K562 (cell line): ENCODE measurements at regions not wholly inside any gene's neighbourhood (a gene's known extent, or its start where the extent isn't known, plus 50 kb on each side); places are given as distances from the start of the nearest gene placed in this dataset.
A peak's percentile ranks its signal among the peaks of the same experiment; 100 is the strongest.

Source experiments
- ATAC-seq: fragments of 200-7000 bp; cut with Tn5 transposase; 3 replicates; pipeline ENCODE4 v1.9.1; 2020; ENCODE audit warnings: moderate library complexity
- BruUV-seq: library from RNA; stranded (reverse); fragments of 400-500 nt; replicated peaks from 2 replicates; lab custom pipeline; 2021; lab: Mats Ljungman, UMichigan
- CTCF ChIA-PET: fragments of 300-600 bp; formaldehyde crosslinking; extraction: SDS; loops from one replicate; lab custom pipeline; 2021; ENCODE audit warnings: low intra/inter-chr PET ratio; lab: Yijun Ruan, JAX
- POLR2A ChIA-PET: fragments of 300-600, 350-650 bp; sonication (Branson Sonifier 250); formaldehyde crosslinking; extraction: SDS; loops from one replicate; lab custom pipeline; 2021; ENCODE audit warnings: antibody characterized with exemption, inconsistent platforms; lab: Yijun Ruan, JAX
- DNase-seq, 4 experiments: peaks; one replicate each; pipeline versions ENCODE4 v3.0.0 to v3.0.0-alpha.2; 2011 to 2018; ENCODE audit warnings: low spot score in 3 of 4, mixed read lengths in 3 of 4; ENCODE audit errors: extremely low read depth in 1 of 4
- FAIRE-seq: peaks from 2 replicates; lab custom pipeline; 2011; peaks lifted over from hg19 to GRCh38; lab: Jason Lieb, UNC
- H2AFZ ChIP-seq: 2 replicates; pipeline ENCODE4 v1.6.0; 2011; ENCODE audit warnings: low read depth, low read length, control low read depth, inconsistent platforms
- H3K27ac ChIP-seq: fragments of 200-600 bp; 3 replicates; pipeline ENCODE4 v1.8.0; 2011; ENCODE audit warnings: low read depth, mild to moderate bottlenecking, control low read depth, inconsistent platforms, low read length, moderate library complexity, mixed read lengths; ENCODE audit errors: extremely low read depth
- H3K27me3 ChIP-seq, 2 experiments: fragments of 300-600 bp in 1 of 2; 2 replicates in 1 of 2; 3 replicates in 1 of 2; pipeline versions ENCODE4 v1.6.0 to v1.8.0; 2011; ENCODE audit warnings: inconsistent platforms in 2 of 2, low read length in 2 of 2, mild to moderate bottlenecking in 1 of 2, mixed read lengths in 1 of 2, moderate library complexity in 1 of 2; ENCODE audit not compliant: control insufficient read depth in 2 of 2, insufficient read depth in 2 of 2
- H3K36me3 ChIP-seq: fragments of 300-600 bp; 3 replicates; pipeline ENCODE4 v1.8.0; 2011; ENCODE audit warnings: mild to moderate bottlenecking, low read length, inconsistent platforms; ENCODE audit not compliant: control insufficient read depth, insufficient read depth
- H3K4me1 ChIP-seq, 2 experiments: fragments of 200-600 bp in 1 of 2; replicated peaks in 1 of 2; 2 replicates in 1 of 2; 3 replicates in 1 of 2; pipeline versions ENCODE4 v1.5.1 to v1.8.0; 2011; ENCODE audit warnings: inconsistent platforms in 2 of 2, low read length in 2 of 2, mild to moderate bottlenecking in 1 of 2, mixed read lengths in 1 of 2, moderate library complexity in 1 of 2; ENCODE audit not compliant: control insufficient read depth in 2 of 2, insufficient read depth in 2 of 2
- H3K4me2 ChIP-seq: 2 replicates; pipeline ENCODE4 v1.6.1; 2011; ENCODE audit warnings: low read length, control low read depth, inconsistent platforms, mixed read lengths; ENCODE audit not compliant: insufficient read depth
- H3K4me3 ChIP-seq: fragments of 200-600 bp; sonication (generic), shearing (Covaris generic); 2 replicates; pipeline ENCODE4 v1.5.1; 2016; ENCODE audit warnings: control low read depth, inconsistent platforms
- H3K79me2 ChIP-seq: fragments of 200-600 bp; 3 replicates; pipeline ENCODE4 v1.8.0; 2011; ENCODE audit warnings: low read length, inconsistent platforms; ENCODE audit not compliant: control insufficient read depth, insufficient read depth
- H3K9ac ChIP-seq, 2 experiments: 2 replicates each; pipeline versions ENCODE4 v1.6.0 to v1.6.1; 2011; ENCODE audit warnings: low read depth in 2 of 2, low read length in 2 of 2, control low read depth in 1 of 2, inconsistent platforms in 1 of 2, mild to moderate bottlenecking in 1 of 2, mixed read lengths in 1 of 2; ENCODE audit not compliant: insufficient read depth in 1 of 2
- H3K9me1 ChIP-seq: one replicate; pipeline ENCODE4 v1.6.0; 2011; ENCODE audit warnings: inconsistent platforms, mild to moderate bottlenecking, low read length, moderate library complexity; ENCODE audit not compliant: control insufficient read depth, insufficient read depth
- H3K9me3 ChIP-seq: replicated peaks from 2 replicates; pipeline ENCODE4 v1.5.1; 2011; ENCODE audit warnings: low read depth, low read length, inconsistent platforms; ENCODE audit not compliant: control insufficient read depth, insufficient read depth
- H4K20me1 ChIP-seq: replicated peaks from 2 replicates; pipeline ENCODE4 v1.6.1; 2011; ENCODE audit warnings: low read length, inconsistent platforms, mixed read lengths; ENCODE audit not compliant: control insufficient read depth, insufficient read depth
- CCAR2 ChIP-seq: fragments of 200-400 bp; formaldehyde crosslinking; IDR thresholded peaks from 2 replicates; pipeline ENCODE4 v1.6.1; 2017; ENCODE audit warnings: mild to moderate bottlenecking, low read depth, low read length
- FIP1L1 ChIP-seq: fragments of 200-400 bp; formaldehyde crosslinking; IDR thresholded peaks from 2 replicates; pipeline ENCODE4 v1.6.1; 2018; ENCODE audit warnings: mild to moderate bottlenecking, low read depth, low read length; ENCODE audit not compliant: poor library complexity, severe bottlenecking
- PHF20 ChIP-seq: fragments of 450-650 bp; IDR thresholded peaks from 2 replicates; pipeline ENCODE4 v1.6.1; 2018; ENCODE audit not compliant: partially characterized antibody
- SLC30A9 ChIP-seq: fragments of 250-450 bp; sonication (Bioruptor Pico); IDR thresholded peaks from 2 replicates; pipeline ENCODE4 v1.8.0; 2022; ENCODE audit warnings: mild to moderate bottlenecking, moderate library complexity
- ZBTB26 ChIP-seq: fragments of 450-650 bp; formaldehyde crosslinking; IDR thresholded peaks from 2 replicates; pipeline ENCODE4 v1.4.0; 2022; ENCODE audit warnings: missing genetic modification characterization
- ZFPM2 ChIP-seq: fragments of 250-450 bp; sonication (Bioruptor Pico); IDR thresholded peaks from 2 replicates; pipeline ENCODE4 v1.5.1; 2022; ENCODE audit warnings: mild to moderate bottlenecking
- ZNF121 ChIP-seq: sonication (generic); formaldehyde crosslinking; conservative IDR thresholded peaks from 2 replicates; pipeline ENCODE4 v1.8.0; 2022; ENCODE audit warnings: missing genetic modification reagents
- ZNF445 ChIP-seq: fragments of 250-450 bp; sonication (Bioruptor Pico); IDR thresholded peaks from 2 replicates; pipeline ENCODE4 v1.4.0; 2020; ENCODE audit warnings: low read depth, mild to moderate bottlenecking, moderate library complexity
- WGBS: fragments of 100-300 bp; shearing (Covaris generic); methylation state at CpG from one replicate; pipeline ENCODE4 v1.1.6; 2016; ENCODE audit warnings: low coverage, mixed read lengths; ENCODE audit not compliant: insufficient coverage; ENCODE audit errors: missing lambda C conversion rate; 5-methylcytosine and 5-hydroxymethylcytosine counted together
- in situ Hi-C: fragments of 300-500 bp; cut with MboI; formaldehyde crosslinking; loops from 4 replicates; pipeline ENCODE4 v1.15.0; 2018; ENCODE audit warnings: inconsistent platforms, mixed read lengths
- intact Hi-C: fragments of 100-400 bp; cut with micrococcal nuclease; formaldehyde crosslinking; loops from 2 replicates; pipeline ENCODE4 v1.14.2; 2022
- TF ChIP-seq, protein P1 (sequence below), 3 experiments: IDR thresholded peaks in 2 of 3; conservative IDR thresholded peaks in 1 of 3; 2 replicates each; pipeline ENCODE4 v1.5.1; 2011 to 2012; ENCODE audit warnings: low read length in 3 of 3, mild to moderate bottlenecking in 3 of 3, control low read depth in 2 of 3, improper control_type of control experiment in 1 of 3, inconsistent platforms in 1 of 3, low read depth in 1 of 3, mixed read lengths in 1 of 3, moderate library complexity in 1 of 3; ENCODE audit not compliant: insufficient read depth in 2 of 3

DNA sequence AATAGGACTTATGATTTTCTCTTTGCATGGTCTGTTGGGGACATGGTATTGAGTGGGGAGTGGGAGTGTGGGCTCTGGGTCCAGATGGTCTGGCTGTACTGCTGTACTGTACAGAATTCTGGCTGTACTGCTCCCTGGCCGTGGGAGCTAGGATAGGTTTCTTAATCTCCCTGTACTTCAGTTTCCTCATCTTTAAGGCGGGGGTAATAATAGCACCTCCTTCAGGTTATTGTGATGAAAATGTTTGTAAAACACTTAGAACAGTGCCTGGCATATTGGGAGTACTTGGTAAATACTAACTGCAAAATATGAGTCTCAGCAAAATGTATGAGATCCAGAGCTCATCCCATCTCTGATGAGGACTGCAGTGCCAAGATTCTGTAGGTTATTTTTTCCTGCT lies 198.6 kb downstream of the KIF18A start:
- H3K9ac ChIP-seq = no peak overlapping the region
- no peaks in the 10 kb centered on the region for H3K4me1 ChIP-seq
- H3K36me3 ChIP-seq = no peaks in the 10 kb centered on the region
- BruUV-seq = no TSS peak
- intact Hi-C loops = no loop called here
- no peak for FAIRE-seq
- H4K20me1 ChIP-seq = no peaks in the 10 kb centered on the region
- CTCF ChIA-PET = no interaction called here
- in situ Hi-C loops = no loop called here
- no peak overlapping the region for H3K4me3 ChIP-seq
- H3K9me3 ChIP-seq = no peaks in the 10 kb centered on the region
- ATAC-seq = no peak
- 0% methylated on average over 2 of the region's 2 CpGs for WGBS
- H3K4me2 ChIP-seq = no peak overlapping the region
- H3K9me1 ChIP-seq = no peaks in the 10 kb centered on the region
- POLR2A ChIA-PET = no interaction called here
- H3K79me2 ChIP-seq = no peaks in the 10 kb centered on the region
- no peak overlapping the region for H3K27ac ChIP-seq
- no peak overlapping the region for H2AFZ ChIP-seq
- peak in 1 of 4 experiments; percentile 1 for DNase-seq
- TF ChIP-seq ZNF445 (CRISPR knock-in tag) = no peak
- no peak for TF ChIP-seq CCAR2
- no peak for TF ChIP-seq FIP1L1
- TF ChIP-seq ZNF121 (CRISPR knock-in tag) = no peak
- TF ChIP-seq, protein P1, sequence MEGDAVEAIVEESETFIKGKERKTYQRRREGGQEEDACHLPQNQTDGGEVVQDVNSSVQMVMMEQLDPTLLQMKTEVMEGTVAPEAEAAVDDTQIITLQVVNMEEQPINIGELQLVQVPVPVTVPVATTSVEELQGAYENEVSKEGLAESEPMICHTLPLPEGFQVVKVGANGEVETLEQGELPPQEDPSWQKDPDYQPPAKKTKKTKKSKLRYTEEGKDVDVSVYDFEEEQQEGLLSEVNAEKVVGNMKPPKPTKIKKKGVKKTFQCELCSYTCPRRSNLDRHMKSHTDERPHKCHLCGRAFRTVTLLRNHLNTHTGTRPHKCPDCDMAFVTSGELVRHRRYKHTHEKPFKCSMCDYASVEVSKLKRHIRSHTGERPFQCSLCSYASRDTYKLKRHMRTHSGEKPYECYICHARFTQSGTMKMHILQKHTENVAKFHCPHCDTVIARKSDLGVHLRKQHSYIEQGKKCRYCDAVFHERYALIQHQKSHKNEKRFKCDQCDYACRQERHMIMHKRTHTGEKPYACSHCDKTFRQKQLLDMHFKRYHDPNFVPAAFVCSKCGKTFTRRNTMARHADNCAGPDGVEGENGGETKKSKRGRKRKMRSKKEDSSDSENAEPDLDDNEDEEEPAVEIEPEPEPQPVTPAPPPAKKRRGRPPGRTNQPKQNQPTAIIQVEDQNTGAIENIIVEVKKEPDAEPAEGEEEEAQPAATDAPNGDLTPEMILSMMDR (IDR thresholded peaks at IDR 0.05 in 2 of 3, conservative IDR thresholded peaks at IDR 0.05 in 1 of 3; ENCODE audit: insufficient read depth in 2 of 3, low read depth in 1 of 3, low read length in 3 of 3) = 0 out of 6 replicates have a peak, but pooled peaks of 1 of the 3 experiments have one; percentile 2
- TF ChIP-seq SLC30A9 (CRISPR knock-in tag) = no peak
- no peak for TF ChIP-seq PHF20
- no peak for TF ChIP-seq ZFPM2 (CRISPR knock-in tag)
- TF ChIP-seq ZBTB26 = no peak
- no peaks in the 10 kb centered on the region for H3K27me3 ChIP-seq
